ENCODE measurements at regions not wholly inside any gene's neighbourhood (a gene's known extent, or its start where the extent isn't known, plus 50 kb on each side); places are given as distances from the start of the nearest gene placed in this dataset.

- no peak overlapping the region for H3K27ac ChIP-seq
- no peaks in the 10 kb centered on the region for H3K4me1 ChIP-seq (ENCODE audit: low read depth)
- no peaks in the 10 kb centered on the region for H3K36me3 ChIP-seq
- H3K27me3 ChIP-seq, result no peaks in the 10 kb centered on the region
- H3K9me3 ChIP-seq (ENCODE audit: low read depth), result no peaks in the 10 kb centered on the region
- DNase-seq (ENCODE audit: low read depth in 1 of 2, low spot score in 1 of 2), result no peak
- H3K4me3 ChIP-seq, result no peak overlapping the region
- no peak for TF ChIP-seq CTCF (IDR thresholded peaks at IDR 0.05; ENCODE audit: low read depth, low read length)
Observed at GRCh38 chr2:221330436-221330835, 241.7 kb downstream of the EPHA4 start.

- no peak overlapping the region for H3K27ac ChIP-seq
- TF ChIP-seq CTCF (IDR thresholded peaks at IDR 0.05; ENCODE audit: low read depth, low read length), result no peak
- H3K4me1 ChIP-seq (ENCODE audit: low read depth), result no peaks in the 10 kb centered on the region
- no peak for DNase-seq (ENCODE audit: low read depth in 1 of 2, low spot score in 1 of 2)
- no peak overlapping the region for H3K4me3 ChIP-seq
- H3K36me3 ChIP-seq, result no peaks in the 10 kb centered on the region
- H3K27me3 ChIP-seq, result no peaks in the 10 kb centered on the region
- H3K9me3 ChIP-seq (ENCODE audit: low read depth), result no peaks in the 10 kb centered on the region
Observed at GRCh38 chr2:221334481-221335218, 237.5 kb downstream of the EPHA4 start.

GRCh38 chr2:221335219-221335752, 236.8 kb downstream of the EPHA4 start:
- no peaks in the 10 kb centered on the region for H3K4me1 ChIP-seq (ENCODE audit: low read depth)
- H3K36me3 ChIP-seq, result no peaks in the 10 kb centered on the region
- no peak for DNase-seq (ENCODE audit: low read depth in 1 of 2, low spot score in 1 of 2)
- no peak overlapping the region for H3K27ac ChIP-seq
- no peak for TF ChIP-seq CTCF (IDR thresholded peaks at IDR 0.05; ENCODE audit: low read depth, low read length)
- H3K4me3 ChIP-seq, result no peak overlapping the region
- H3K27me3 ChIP-seq, result no peaks in the 10 kb centered on the region
- no peaks in the 10 kb centered on the region for H3K9me3 ChIP-seq (ENCODE audit: low read depth)

GRCh38 chr2:221336967-221337366, 235.1 kb downstream of the EPHA4 start:
- no peak overlapping the region for H3K4me3 ChIP-seq
- H3K36me3 ChIP-seq, result no peaks in the 10 kb centered on the region
- no peaks in the 10 kb centered on the region for H3K9me3 ChIP-seq (ENCODE audit: low read depth)
- TF ChIP-seq CTCF (IDR thresholded peaks at IDR 0.05; ENCODE audit: low read depth, low read length), result no peak
- H3K4me1 ChIP-seq (ENCODE audit: low read depth), result no peaks in the 10 kb centered on the region
- no peak overlapping the region for H3K27ac ChIP-seq
- no peak for DNase-seq (ENCODE audit: low read depth in 1 of 2, low spot score in 1 of 2)
- H3K27me3 ChIP-seq, result no peaks in the 10 kb centered on the region

- no peaks in the 10 kb centered on the region for H3K27me3 ChIP-seq
- H3K36me3 ChIP-seq, result no peaks in the 10 kb centered on the region
- DNase-seq (ENCODE audit: low read depth in 1 of 2, low spot score in 1 of 2), result no peak
- no peak for TF ChIP-seq CTCF (IDR thresholded peaks at IDR 0.05; ENCODE audit: low read depth, low read length)
- no peaks in the 10 kb centered on the region for H3K9me3 ChIP-seq (ENCODE audit: low read depth)
- H3K27ac ChIP-seq, result no peak overlapping the region
- H3K4me1 ChIP-seq (ENCODE audit: low read depth), result no peaks in the 10 kb centered on the region
- no peak overlapping the region for H3K4me3 ChIP-seq
Observed at GRCh38 chr2:221337957-221338685, 234.0 kb downstream of the EPHA4 start.

Data from cardiac muscle cell (in vitro differentiated cells and primary cell).